ENCODE measurements at regions not wholly inside any gene's neighbourhood (a gene's known extent, or its start where the extent isn't known, plus 50 kb on each side); places are given as distances from the start of the nearest gene placed in this dataset.

GRCh38 chr1:238991765-238992495, 394.4 kb upstream of the CHRM3 start:
- Histone ChIP-seq H3K9me3 (replicated peaks; ENCODE audit: low read length) (peaks cover 3% of the 10 kb centered on the region), H3K27me3 (ENCODE audit: control insufficient read depth, insufficient read depth, low read length) (no peaks in the 10 kb centered on the region), H3K4me1 (ENCODE audit: control insufficient read depth, insufficient read depth, low read length) (no peaks in the 10 kb centered on the region), H3K4me2 (ENCODE audit: low read length) (no peak overlapping the region), H3K36me3 (ENCODE audit: insufficient read depth, low read length) (no peaks in the 10 kb centered on the region), H3K9ac (ENCODE audit: low read depth, low read length) (no peak overlapping the region), H3K4me3 (ENCODE audit: low read length) (no peak overlapping the region)

- Histone ChIP-seq H3K27me3 (ENCODE audit: control insufficient read depth, insufficient read depth, low read length) (no peaks in the 10 kb centered on the region), H3K4me2 (ENCODE audit: low read length) (no peak overlapping the region), H3K36me3 (ENCODE audit: insufficient read depth, low read length) (no peaks in the 10 kb centered on the region), H3K4me3 (ENCODE audit: low read length) (no peak overlapping the region), H3K9ac (ENCODE audit: low read depth, low read length) (no peak overlapping the region), H3K9me3 (replicated peaks; ENCODE audit: low read length) (peaks cover 8% of the 10 kb centered on the region), H3K4me1 (ENCODE audit: control insufficient read depth, insufficient read depth, low read length) (no peaks in the 10 kb centered on the region)
Measured at GRCh38 chr1:238985312-238985711, 401.1 kb upstream of the CHRM3 start.

GRCh38 chr1:238982736-238983135, 403.6 kb upstream of the CHRM3 start:
- Histone ChIP-seq H3K9me3 (replicated peaks; ENCODE audit: low read length) (peaks cover 8% of the 10 kb centered on the region), H3K36me3 (ENCODE audit: insufficient read depth, low read length) (no peaks in the 10 kb centered on the region), H3K4me3 (ENCODE audit: low read length) (no peak overlapping the region), H3K27me3 (ENCODE audit: control insufficient read depth, insufficient read depth, low read length) (no peaks in the 10 kb centered on the region), H3K4me2 (ENCODE audit: low read length) (no peak overlapping the region), H3K9ac (ENCODE audit: low read depth, low read length) (no peak overlapping the region), H3K4me1 (ENCODE audit: control insufficient read depth, insufficient read depth, low read length) (no peaks in the 10 kb centered on the region)

GRCh38 chr1:238981317-238981933, 404.9 kb upstream of the CHRM3 start:
- Histone ChIP-seq H3K4me1 (ENCODE audit: control insufficient read depth, insufficient read depth, low read length) (no peaks in the 10 kb centered on the region), H3K4me3 (ENCODE audit: low read length) (no peak overlapping the region), H3K9me3 (replicated peaks; ENCODE audit: low read length) (peaks cover 8% of the 10 kb centered on the region), H3K36me3 (ENCODE audit: insufficient read depth, low read length) (no peaks in the 10 kb centered on the region), H3K9ac (ENCODE audit: low read depth, low read length) (no peak overlapping the region), H3K4me2 (ENCODE audit: low read length) (no peak overlapping the region), H3K27me3 (ENCODE audit: control insufficient read depth, insufficient read depth, low read length) (no peaks in the 10 kb centered on the region)

- no peaks in the 10 kb centered on the region for H3K4me1 ChIP-seq (ENCODE audit: control insufficient read depth, insufficient read depth, low read length)
- H3K9me3 ChIP-seq (replicated peaks; ENCODE audit: low read length) = peaks cover 8% of the 10 kb centered on the region
- H3K36me3 ChIP-seq (ENCODE audit: insufficient read depth, low read length) = no peaks in the 10 kb centered on the region
- no peak overlapping the region for H3K4me2 ChIP-seq (ENCODE audit: low read length)
- H3K9ac ChIP-seq (ENCODE audit: low read depth, low read length) = no peak overlapping the region
- H3K4me3 ChIP-seq (ENCODE audit: low read length) = no peak overlapping the region
- H3K27me3 ChIP-seq (ENCODE audit: control insufficient read depth, insufficient read depth, low read length) = no peaks in the 10 kb centered on the region
Measured at GRCh38 chr1:238980053-238980452, 406.3 kb upstream of the CHRM3 start.

- no peaks in the 10 kb centered on the region for H3K27me3 ChIP-seq (ENCODE audit: control insufficient read depth, insufficient read depth, low read length)
Measured at GRCh38 chr1:238964631-238965030, 421.7 kb upstream of the CHRM3 start.

GRCh38 chr1:238962941-238963340, 423.4 kb upstream of the CHRM3 start:
- H3K36me3 ChIP-seq (ENCODE audit: insufficient read depth, low read length) = no peaks in the 10 kb centered on the region
- H3K9ac ChIP-seq (ENCODE audit: low read depth, low read length) = no peak overlapping the region

More at GRCh38 chr1:238964631-238965030, 421.7 kb upstream of the CHRM3 start:
- peaks cover 4% of the 10 kb centered on the region for H3K9me3 ChIP-seq (replicated peaks; ENCODE audit: low read length)
- H3K36me3 ChIP-seq (ENCODE audit: insufficient read depth, low read length) = no peaks in the 10 kb centered on the region
- H3K9ac ChIP-seq (ENCODE audit: low read depth, low read length) = no peak overlapping the region
- H3K4me1 ChIP-seq (ENCODE audit: control insufficient read depth, insufficient read depth, low read length) = no peaks in the 10 kb centered on the region
- H3K4me3 ChIP-seq (ENCODE audit: low read length) = no peak overlapping the region
- H3K4me2 ChIP-seq (ENCODE audit: low read length) = no peak overlapping the region

GRCh38 chr1:238961790-238962189, 424.6 kb upstream of the CHRM3 start:
- Histone ChIP-seq H3K9me3 (replicated peaks; ENCODE audit: low read length) (no peaks in the 10 kb centered on the region), H3K9ac (ENCODE audit: low read depth, low read length) (no peak overlapping the region), H3K4me3 (ENCODE audit: low read length) (no peak overlapping the region), H3K4me1 (ENCODE audit: control insufficient read depth, insufficient read depth, low read length) (no peaks in the 10 kb centered on the region), H3K27me3 (ENCODE audit: control insufficient read depth, insufficient read depth, low read length) (no peaks in the 10 kb centered on the region), H3K36me3 (ENCODE audit: insufficient read depth, low read length) (no peaks in the 10 kb centered on the region), H3K4me2 (ENCODE audit: low read length) (no peak overlapping the region)

More at GRCh38 chr1:238962941-238963340, 423.4 kb upstream of the CHRM3 start:
- no peak overlapping the region for H3K4me2 ChIP-seq (ENCODE audit: low read length)
- no peaks in the 10 kb centered on the region for H3K4me1 ChIP-seq (ENCODE audit: control insufficient read depth, insufficient read depth, low read length)
- H3K9me3 ChIP-seq (replicated peaks; ENCODE audit: low read length) = peaks cover 3% of the 10 kb centered on the region
- H3K27me3 ChIP-seq (ENCODE audit: control insufficient read depth, insufficient read depth, low read length) = no peaks in the 10 kb centered on the region
- H3K4me3 ChIP-seq (ENCODE audit: low read length) = no peak overlapping the region

- Histone ChIP-seq H3K36me3 (ENCODE audit: insufficient read depth, low read length) (no peaks in the 10 kb centered on the region), H3K4me1 (ENCODE audit: control insufficient read depth, insufficient read depth, low read length) (no peaks in the 10 kb centered on the region), H3K4me2 (ENCODE audit: low read length) (no peak overlapping the region), H3K9me3 (replicated peaks; ENCODE audit: low read length) (no peaks in the 10 kb centered on the region), H3K9ac (ENCODE audit: low read depth, low read length) (no peak overlapping the region), H3K27me3 (ENCODE audit: control insufficient read depth, insufficient read depth, low read length) (no peaks in the 10 kb centered on the region), H3K4me3 (ENCODE audit: low read length) (no peak overlapping the region)
Measured at GRCh38 chr1:238960071-238960470, 426.3 kb upstream of the CHRM3 start.

GRCh38 chr1:238955934-238956333, 430.4 kb upstream of the CHRM3 start:
- Histone ChIP-seq H3K9me3 (replicated peaks; ENCODE audit: low read length) (no peaks in the 10 kb centered on the region), H3K4me2 (ENCODE audit: low read length) (no peak overlapping the region), H3K4me1 (ENCODE audit: control insufficient read depth, insufficient read depth, low read length) (no peaks in the 10 kb centered on the region), H3K36me3 (ENCODE audit: insufficient read depth, low read length) (no peaks in the 10 kb centered on the region), H3K4me3 (ENCODE audit: low read length) (no peak overlapping the region), H3K9ac (ENCODE audit: low read depth, low read length) (no peak overlapping the region), H3K27me3 (ENCODE audit: control insufficient read depth, insufficient read depth, low read length) (no peaks in the 10 kb centered on the region)

- H3K36me3 ChIP-seq (ENCODE audit: insufficient read depth, low read length) = no peaks in the 10 kb centered on the region
- H3K27me3 ChIP-seq (ENCODE audit: control insufficient read depth, insufficient read depth, low read length) = no peaks in the 10 kb centered on the region
- H3K4me2 ChIP-seq (ENCODE audit: low read length) = no peak overlapping the region
Measured at GRCh38 chr1:238954865-238955264, 431.5 kb upstream of the CHRM3 start.

More at GRCh38 chr1:238954865-238955264, 431.5 kb upstream of the CHRM3 start:
- no peaks in the 10 kb centered on the region for H3K9me3 ChIP-seq (replicated peaks; ENCODE audit: low read length)
- no peak overlapping the region for H3K9ac ChIP-seq (ENCODE audit: low read depth, low read length)
- H3K4me1 ChIP-seq (ENCODE audit: control insufficient read depth, insufficient read depth, low read length) = no peaks in the 10 kb centered on the region
- no peak overlapping the region for H3K4me3 ChIP-seq (ENCODE audit: low read length)
